DMS 273 treated with DMSO at 0.1 percent for 48 hours (cell line): ENCODE measurements at regions not wholly inside any gene's neighbourhood (a gene's known extent, or its start where the extent isn't known, plus 50 kb on each side); places are given as distances from the start of the nearest gene placed in this dataset.
"Not testable (repeated sequence)": the region's sequence is repeated elsewhere in the genome, so short reads cannot be mapped to it uniquely, and the experiment has no call there.

Source experiments
- DNase-seq: peaks from one replicate; lab custom pipeline; 2025; lab: John Stamatoyannopoulos, UW

GRCh38 chr2:234861841-234862735 is 89.7 kb upstream of the SH3BP4 start:
- no peak for DNase-seq

- DNase-seq, result not testable (repeated sequence)
These were observed 92.4 kb upstream of the SH3BP4 start for GRCh38 chr2:234859330-234859872.

- DNase-seq, result no peak
These were observed 93.0 kb upstream of the SH3BP4 start for GRCh38 chr2:234858790-234859329.

- DNase-seq, result no peak
These were observed 93.7 kb upstream of the SH3BP4 start for GRCh38 chr2:234858145-234858544.

- no peak for DNase-seq
These were observed 98.1 kb upstream of the SH3BP4 start for GRCh38 chr2:234853729-234854128.

- DNase-seq, result no peak
These were observed 98.9 kb upstream of the SH3BP4 start for GRCh38 chr2:234852941-234853340.

- no peak for DNase-seq
These were observed 99.8 kb upstream of the SH3BP4 start for GRCh38 chr2:234852035-234852434.

- DNase-seq, result no peak
These were observed 100.4 kb upstream of the SH3BP4 start for GRCh38 chr2:234851451-234851850.

GRCh38 chr2:234850818-234851217 is 101.0 kb upstream of the SH3BP4 start:
- DNase-seq, result no peak

GRCh38 chr2:234849678-234850077 is 102.1 kb upstream of the SH3BP4 start:
- no peak for DNase-seq

- DNase-seq, result no peak
These were observed 103.2 kb upstream of the SH3BP4 start for GRCh38 chr2:234848578-234848977.

- DNase-seq, result no peak
These were observed 104.2 kb upstream of the SH3BP4 start for GRCh38 chr2:234847639-234848038.

- no peak for DNase-seq
These were observed 104.5 kb upstream of the SH3BP4 start for GRCh38 chr2:234847364-234847635.

- DNase-seq, result no peak
These were observed 105.0 kb upstream of the SH3BP4 start for GRCh38 chr2:234846599-234847363.

GRCh38 chr2:234845602-234846590 is 105.9 kb upstream of the SH3BP4 start:
- DNase-seq, result no peak

- no peak for DNase-seq
These were observed 108.4 kb upstream of the SH3BP4 start for GRCh38 chr2:234843411-234843810.

GRCh38 chr2:234842753-234843152 is 109.1 kb upstream of the SH3BP4 start:
- no peak for DNase-seq

- DNase-seq, result no peak
These were observed 110.3 kb upstream of the SH3BP4 start for GRCh38 chr2:234841321-234842015.

- DNase-seq, result no peak
These were observed 111.5 kb upstream of the SH3BP4 start for GRCh38 chr2:234840336-234840735.

- no peak for DNase-seq
These were observed 112.5 kb upstream of the SH3BP4 start for GRCh38 chr2:234839285-234839684.

GRCh38 chr2:234836271-234836670 is 115.5 kb upstream of the SH3BP4 start:
- DNase-seq, result no peak
